RWPE1 (cell line): ENCODE measurements at regions not wholly inside any gene's neighbourhood (a gene's known extent, or its start where the extent isn't known, plus 50 kb on each side); places are given as distances from the start of the nearest gene placed in this dataset.
"Not testable (repeated sequence)": the region's sequence is repeated elsewhere in the genome, so short reads cannot be mapped to it uniquely, and the experiment has no call there.

Experiments used
- CTCF ChIA-PET: fragments of 350-600 bp; sonication (Branson Sonifier 250); formaldehyde crosslinking; extraction: SDS; loops from one replicate; lab custom pipeline; 2021; lab: Yijun Ruan, JAX
- POLR2A ChIA-PET: fragments of 400-600 bp; formaldehyde crosslinking; extraction: SDS; loops from one replicate; lab custom pipeline; 2020; ENCODE audit warnings: antibody characterized with exemption; ENCODE audit not compliant: low non-redundant PET; lab: Yijun Ruan, JAX
- DNase-seq: peaks from one replicate; pipeline ENCODE4 v3.0.0; 2012; ENCODE audit warnings: low spot score
- H3K27ac ChIP-seq: fragments of 450-650 bp; 2 replicates; pipeline ENCODE4 v1.5.1; 2017
- TF ChIP-seq, protein P1 (sequence below): fragments of 450-650 bp; conservative IDR thresholded peaks from 2 replicates; pipeline ENCODE4 v1.5.1; 2017; ENCODE audit warnings: low read depth, mild to moderate bottlenecking

DNA sequence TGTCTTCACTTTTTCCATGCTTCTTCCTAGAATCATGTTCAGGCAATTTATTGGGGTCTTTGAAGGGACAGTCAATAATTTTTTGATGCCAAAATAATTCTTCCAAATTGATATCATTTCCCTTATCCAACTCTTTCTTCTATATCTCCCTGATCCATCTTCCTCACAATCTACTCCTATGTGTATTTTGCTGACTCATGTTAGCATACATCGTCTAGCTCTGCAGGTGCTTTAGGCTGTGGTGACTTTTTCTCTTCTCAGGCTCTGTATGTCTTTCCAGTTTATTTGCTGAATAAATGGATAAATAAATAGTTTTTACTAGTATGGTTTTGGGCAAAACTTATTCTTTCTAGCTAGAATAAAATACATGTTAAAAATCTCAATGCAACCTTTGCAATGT is 1650.9 kb upstream of the TMEFF2 start:
- CTCF ChIA-PET = no interaction called here
- TF ChIP-seq, protein P1, sequence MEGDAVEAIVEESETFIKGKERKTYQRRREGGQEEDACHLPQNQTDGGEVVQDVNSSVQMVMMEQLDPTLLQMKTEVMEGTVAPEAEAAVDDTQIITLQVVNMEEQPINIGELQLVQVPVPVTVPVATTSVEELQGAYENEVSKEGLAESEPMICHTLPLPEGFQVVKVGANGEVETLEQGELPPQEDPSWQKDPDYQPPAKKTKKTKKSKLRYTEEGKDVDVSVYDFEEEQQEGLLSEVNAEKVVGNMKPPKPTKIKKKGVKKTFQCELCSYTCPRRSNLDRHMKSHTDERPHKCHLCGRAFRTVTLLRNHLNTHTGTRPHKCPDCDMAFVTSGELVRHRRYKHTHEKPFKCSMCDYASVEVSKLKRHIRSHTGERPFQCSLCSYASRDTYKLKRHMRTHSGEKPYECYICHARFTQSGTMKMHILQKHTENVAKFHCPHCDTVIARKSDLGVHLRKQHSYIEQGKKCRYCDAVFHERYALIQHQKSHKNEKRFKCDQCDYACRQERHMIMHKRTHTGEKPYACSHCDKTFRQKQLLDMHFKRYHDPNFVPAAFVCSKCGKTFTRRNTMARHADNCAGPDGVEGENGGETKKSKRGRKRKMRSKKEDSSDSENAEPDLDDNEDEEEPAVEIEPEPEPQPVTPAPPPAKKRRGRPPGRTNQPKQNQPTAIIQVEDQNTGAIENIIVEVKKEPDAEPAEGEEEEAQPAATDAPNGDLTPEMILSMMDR = no peak
- H3K27ac ChIP-seq = no peak overlapping the region
- POLR2A ChIA-PET = no interaction called here
- DNase-seq = no peak

DNA sequence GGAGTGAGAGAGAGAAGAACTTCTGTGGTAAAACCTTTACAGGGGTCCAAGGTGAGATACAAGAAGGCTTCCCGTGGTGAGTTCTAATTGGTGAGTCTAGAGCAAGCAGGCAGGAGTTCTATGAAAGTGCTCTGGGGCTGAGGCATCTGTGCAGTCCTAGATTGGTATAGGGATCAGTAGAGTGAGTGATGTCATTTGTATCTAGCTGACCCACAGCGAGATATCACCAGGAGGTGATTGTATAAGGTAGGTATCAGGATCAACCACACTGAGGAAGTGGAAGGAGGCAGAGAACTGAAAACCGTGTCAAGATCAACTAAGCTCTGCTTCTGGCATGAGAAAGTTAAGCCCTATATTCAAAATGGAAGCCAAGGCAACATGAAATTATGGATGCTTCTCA is 1648.9 kb upstream of the TMEFF2 start:
- POLR2A ChIA-PET = no interaction called here
- TF ChIP-seq, protein P1 = no peak
- DNase-seq = no peak
- H3K27ac ChIP-seq = no peak overlapping the region
- CTCF ChIA-PET = no interaction called here

DNA sequence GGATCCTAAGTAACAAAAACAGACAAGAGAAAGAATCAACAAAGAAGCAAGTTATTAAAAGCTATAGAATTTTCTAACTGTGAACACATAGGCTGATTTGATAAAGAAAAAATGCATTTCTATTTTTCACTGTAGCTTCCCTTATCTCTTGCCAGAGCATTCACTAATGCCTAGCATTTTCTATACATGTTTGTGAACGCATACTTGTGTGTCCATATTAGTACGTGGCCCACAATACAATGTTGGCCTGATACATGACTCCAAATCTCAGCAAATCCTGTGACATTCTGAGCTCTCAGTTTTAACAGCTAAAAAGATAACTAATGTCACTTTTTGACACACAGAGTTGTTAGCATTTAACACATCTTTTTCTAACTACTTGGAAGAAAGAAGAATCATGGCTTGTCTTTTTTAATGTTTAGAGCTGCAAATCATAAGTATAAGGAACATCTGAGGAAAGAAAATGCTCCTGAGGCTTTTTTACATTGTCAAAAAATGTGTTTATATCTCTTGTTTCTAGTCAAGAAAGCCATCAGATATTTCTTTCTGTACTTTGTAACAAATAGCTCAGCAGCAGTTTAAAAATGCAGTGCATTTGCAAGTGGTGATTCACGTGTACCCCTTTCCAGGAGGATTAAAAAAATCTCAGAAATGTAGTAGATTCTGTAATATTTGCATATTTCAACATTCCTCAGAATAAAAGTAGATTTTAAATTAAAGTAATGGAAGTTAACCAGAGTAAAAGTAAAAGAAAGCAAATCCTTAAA is 1646.8 kb upstream of the TMEFF2 start:
- TF ChIP-seq, protein P1 = no peak
- no peak for DNase-seq
- no peak overlapping the region for H3K27ac ChIP-seq
- ChIA-PET POLR2A (no interaction called here), CTCF (no interaction called here)

DNA sequence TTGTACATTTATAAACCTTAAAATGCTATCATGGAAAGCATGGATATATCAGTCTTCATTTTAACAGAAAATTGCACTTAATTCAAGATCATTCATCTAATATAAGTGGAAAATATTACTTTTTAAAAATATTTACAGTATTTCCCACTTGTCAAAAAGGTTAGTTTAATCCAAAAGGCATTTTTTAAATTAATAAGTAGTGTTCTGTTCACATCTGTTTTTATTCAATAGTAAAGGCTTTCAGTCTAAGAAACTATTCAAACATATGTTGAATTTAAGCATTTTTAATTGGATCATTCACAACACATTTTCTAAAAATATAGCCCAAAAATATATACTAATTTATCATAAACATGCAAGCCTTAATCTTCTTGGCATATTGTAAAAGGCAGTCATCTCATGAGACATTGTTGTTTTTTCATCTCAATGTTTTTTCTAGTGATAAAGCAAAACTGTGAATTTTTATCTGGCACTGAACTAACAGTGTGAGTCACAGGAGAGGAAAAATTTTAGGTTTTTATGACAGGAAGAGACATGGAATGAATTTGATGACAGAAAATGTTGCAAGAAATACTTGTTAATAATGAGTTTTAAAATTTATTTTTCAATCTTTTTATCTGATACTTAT is 1642.5 kb upstream of the TMEFF2 start:
- ChIA-PET POLR2A (no interaction called here), CTCF (no interaction called here)
- no peak for DNase-seq
- TF ChIP-seq, protein P1 = no peak
- no peak overlapping the region; the same call in 1 of the 2 replicates for H3K27ac ChIP-seq

DNA sequence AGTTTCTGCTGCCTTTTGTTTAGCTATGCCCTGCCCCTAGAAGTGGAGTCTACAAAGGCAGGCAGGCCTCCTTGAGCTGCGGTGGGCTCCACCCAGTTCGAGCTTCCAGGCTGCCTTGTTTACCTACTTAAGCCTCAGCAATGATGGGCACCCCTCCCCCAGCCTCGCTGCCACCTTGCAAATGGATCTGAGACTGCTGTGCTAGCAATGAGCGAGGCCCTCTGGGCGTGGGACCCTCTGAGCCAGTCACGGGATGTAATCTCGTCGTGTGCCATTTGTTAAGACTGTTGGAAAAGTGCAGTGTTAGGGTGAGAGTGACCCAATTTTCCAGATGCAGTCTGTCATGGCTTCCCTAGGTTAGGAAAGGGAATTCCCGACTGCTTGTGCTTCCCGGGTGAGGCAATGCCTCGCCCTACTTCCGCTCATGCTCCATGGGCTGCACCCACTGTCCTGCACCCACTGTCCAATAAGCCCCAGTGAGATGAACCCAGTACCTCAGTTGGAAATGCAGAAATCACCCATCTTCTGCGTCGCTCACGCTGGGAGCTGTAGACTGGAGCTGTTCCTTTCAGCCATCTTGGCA is 1641.8 kb upstream of the TMEFF2 start:
- DNase-seq, POLR2A ChIA-PET, CTCF ChIA-PET: not testable (repeated sequence)
- H3K27ac ChIP-seq = peak overlapping the region; percentile 51

DNA sequence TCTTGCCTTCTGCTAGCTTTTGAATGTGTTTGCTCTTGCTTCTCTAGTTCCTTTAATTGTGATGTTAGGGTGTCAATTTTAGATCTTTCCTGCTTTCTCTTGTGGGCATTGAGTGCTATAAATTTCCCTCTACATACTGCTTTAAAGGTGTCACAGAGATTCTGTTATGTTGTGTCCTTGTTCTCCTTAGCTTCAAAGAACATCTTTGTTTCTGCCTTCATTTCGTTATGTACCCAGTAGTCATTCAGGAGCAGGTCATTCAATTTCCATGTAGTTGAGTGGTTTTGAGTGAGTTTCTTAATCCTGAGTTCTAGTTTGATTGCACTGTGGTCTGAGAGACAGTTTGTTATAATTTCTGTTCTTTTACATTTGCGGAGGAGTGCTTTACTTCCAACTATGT is 1639.2 kb upstream of the TMEFF2 start:
- H3K27ac ChIP-seq, POLR2A ChIA-PET, CTCF ChIA-PET, DNase-seq: not testable (repeated sequence)

DNA sequence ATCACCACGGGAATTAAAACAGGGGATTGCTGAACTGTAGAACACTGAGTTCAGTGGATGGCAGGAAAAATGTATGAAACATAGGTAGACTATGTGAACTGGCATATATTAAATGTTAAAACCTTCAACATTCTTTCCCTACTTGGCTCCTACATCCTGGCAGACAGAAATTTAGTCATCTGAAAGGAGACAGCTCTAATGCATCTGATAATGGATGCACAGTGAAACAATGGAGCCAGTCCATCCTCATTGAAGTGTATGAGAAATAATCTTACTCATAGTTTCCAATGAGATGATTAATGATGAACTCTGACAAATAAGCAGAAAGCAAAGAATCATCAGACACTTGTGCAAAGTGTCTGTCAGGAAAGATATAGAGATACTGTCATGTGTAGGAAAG is 1629.7 kb upstream of the TMEFF2 start:
- DNase-seq = peak; percentile 78
- TF ChIP-seq, protein P1 = no peak
- ChIA-PET POLR2A (no interaction called here), CTCF (no interaction called here)
- H3K27ac ChIP-seq = no peak overlapping the region
